Endothelial cell of umbilical vein (primary cell): ENCODE measurements at regions not wholly inside any gene's neighbourhood (a gene's known extent, or its start where the extent isn't known, plus 50 kb on each side); places are given as distances from the start of the nearest gene placed in this dataset.

ENCODE experiments used
- BruUV-seq: library from RNA; stranded (reverse); fragments of 400-500 nt; replicated peaks from 2 replicates; lab custom pipeline; 2021; lab: Mats Ljungman, UMichigan
- CTCF ChIA-PET: fragments of 300-600, 350-600 bp; sonication (Branson Sonifier 250); formaldehyde crosslinking; loops from one replicate; lab custom pipeline; 2021; ENCODE audit warnings: antibody characterized with exemption, inconsistent platforms; lab: Charles Lee
- POLR2A ChIA-PET: fragments of 300-600, 350-600 bp; sonication (Branson Sonifier 250); formaldehyde crosslinking; loops from one replicate; lab custom pipeline; 2021; ENCODE audit warnings: antibody characterized with exemption, inconsistent platforms; lab: Charles Lee
- DNase-seq: peaks from one replicate; pipeline ENCODE4 v3.0.0-alpha.2; 2011; ENCODE audit warnings: low read depth, low spot score
- FAIRE-seq: peaks from 2 replicates; lab custom pipeline; 2011; peaks lifted over from hg19 to GRCh38; lab: Jason Lieb, UNC
- H2AFZ ChIP-seq: 2 replicates; pipeline ENCODE4 v1.6.0; 2012; ENCODE audit warnings: low read depth, low read length, control low read depth, inconsistent platforms
- H3K27ac ChIP-seq: 2 replicates; pipeline ENCODE4 v1.5.1; 2011; ENCODE audit warnings: low read depth, mild to moderate bottlenecking, control low read depth, low read length, moderate library complexity; ENCODE audit not compliant: insufficient read depth
- H3K27me3 ChIP-seq, 2 experiments: 2 replicates each; pipeline versions ENCODE4 v1.6.0 to v1.6.1; 2011; ENCODE audit warnings: low read length in 2 of 2, mixed read lengths in 1 of 2; ENCODE audit not compliant: control insufficient read depth in 2 of 2, insufficient read depth in 2 of 2
- H3K36me3 ChIP-seq, 2 experiments: 2 replicates in 1 of 2; 3 replicates in 1 of 2; pipeline ENCODE4 v1.5.1; 2011; ENCODE audit warnings: low read length in 2 of 2, mild to moderate bottlenecking in 1 of 2, moderate library complexity in 1 of 2; ENCODE audit not compliant: control insufficient read depth in 2 of 2, insufficient read depth in 2 of 2; ENCODE audit errors: extremely low read depth in 1 of 2
- H3K4me1 ChIP-seq: 3 replicates; pipeline ENCODE4 v1.5.1; 2011; ENCODE audit warnings: mild to moderate bottlenecking, low read length; ENCODE audit not compliant: control insufficient read depth, insufficient read depth; ENCODE audit errors: extremely low read depth
- H3K4me2 ChIP-seq: 2 replicates; pipeline ENCODE4 v1.6.1; 2011; ENCODE audit warnings: low read length, control low read depth, mixed read lengths; ENCODE audit not compliant: insufficient read depth
- H3K4me3 ChIP-seq, 3 experiments: fragments of 200-600 bp in 1 of 3; sonication (generic), shearing (Covaris generic) in 1 of 3; replicated peaks in 1 of 3; 2 replicates each; pipeline ENCODE4 v1.5.1; 2011 to 2016; ENCODE audit warnings: control low read depth in 3 of 3, low read length in 3 of 3, mild to moderate bottlenecking in 2 of 3, inconsistent platforms in 1 of 3, low read depth in 1 of 3, moderate library complexity in 1 of 3; ENCODE audit not compliant: insufficient read depth in 1 of 3
- H3K79me2 ChIP-seq: 2 replicates; pipeline ENCODE4 v1.6.0; 2012; ENCODE audit warnings: low read length, inconsistent platforms; ENCODE audit not compliant: control insufficient read depth, insufficient read depth
- H3K9ac ChIP-seq: replicated peaks from 2 replicates; pipeline ENCODE3; 2011; ENCODE audit warnings: low read length, control low read depth; ENCODE audit not compliant: insufficient read depth; ENCODE audit errors: extremely low read depth
- H3K9me1 ChIP-seq: replicated peaks from 3 replicates; pipeline ENCODE4 v1.6.0; 2011; ENCODE audit warnings: mild to moderate bottlenecking, low read length; ENCODE audit not compliant: control insufficient read depth, insufficient read depth; ENCODE audit errors: extremely low read depth
- H3K9me3 ChIP-seq: replicated peaks from 2 replicates; pipeline ENCODE4 v1.5.1; 2012; ENCODE audit warnings: low read length, inconsistent platforms; ENCODE audit not compliant: control insufficient read depth, insufficient read depth
- H4K20me1 ChIP-seq: replicated peaks from 2 replicates; pipeline ENCODE3; 2011; ENCODE audit warnings: mild to moderate bottlenecking, low read length; ENCODE audit not compliant: control insufficient read depth, insufficient read depth; ENCODE audit errors: extremely low read depth
- EZH2 ChIP-seq: IDR thresholded peaks from 2 replicates; pipeline ENCODE4 v1.6.1; 2012; ENCODE audit warnings: borderline replicate concordance, low read depth, mild to moderate bottlenecking, moderate library complexity, low read length, inconsistent platforms; ENCODE audit not compliant: severe bottlenecking
- FOS ChIP-seq: IDR thresholded peaks from 2 replicates; pipeline ENCODE4 v1.6.1; 2011; ENCODE audit warnings: mild to moderate bottlenecking, low read length, moderate library complexity, borderline replicate concordance; ENCODE audit not compliant: insufficient read depth
- GATA2 ChIP-seq: IDR thresholded peaks from 2 replicates; pipeline ENCODE4 v1.7.0; 2011; ENCODE audit warnings: low read depth, mild to moderate bottlenecking, moderate library complexity, mixed read lengths, low read length; ENCODE audit not compliant: insufficient read length, insufficient read depth
- JUN ChIP-seq: IDR thresholded peaks from 2 replicates; pipeline ENCODE4 v1.6.1; 2011; ENCODE audit warnings: borderline replicate concordance, low read depth; ENCODE audit not compliant: insufficient read length, insufficient read depth
- MYC ChIP-seq: IDR thresholded peaks from one replicate; pipeline ENCODE4 v1.6.1; 2011; ENCODE audit warnings: mild to moderate bottlenecking, low read depth, low read length
- POLR2A ChIP-seq: IDR thresholded peaks from 2 replicates; pipeline ENCODE4 v1.6.1; 2012; ENCODE audit warnings: low read depth, mild to moderate bottlenecking, control low read depth, low read length
- POLR2AphosphoS5 ChIP-seq: IDR thresholded peaks from 2 replicates; pipeline ENCODE4 v1.6.1; 2012; ENCODE audit warnings: low read depth, mild to moderate bottlenecking, control low read depth, low read length, moderate library complexity; ENCODE audit not compliant: insufficient read depth
- dilution Hi-C: fragments of 300-500 bp; cut with MboI; formaldehyde crosslinking; loops from one replicate; pipeline ENCODE4 v1.15.0; 2019; ENCODE audit warnings: low sequenced_read_pairs; ENCODE audit not compliant: extremely low pct_ligation_motif_present
- intact Hi-C: fragments of 100-400 bp; cut with micrococcal nuclease; formaldehyde crosslinking; loops from one replicate; pipeline ENCODE4 v1.10.0; 2022
- TF ChIP-seq, protein P1 (sequence below): IDR thresholded peaks from 2 replicates; pipeline ENCODE4 v1.6.1; 2011; ENCODE audit not compliant: insufficient read depth, insufficient read length
- TF ChIP-seq, protein P2 (sequence below), 2 donors: IDR thresholded peaks; 1 replicate in 1 of 2; 2 replicates in 1 of 2; pipeline ENCODE4 v1.5.1; 2011; ENCODE audit warnings: low read length in 2 of 2, mild to moderate bottlenecking in 2 of 2, moderate library complexity in 2 of 2, control low read depth in 1 of 2, inconsistent platforms in 1 of 2, low read depth in 1 of 2; ENCODE audit not compliant: insufficient read depth in 1 of 2; ENCODE audit errors: extremely low read depth in 1 of 2

DNA sequence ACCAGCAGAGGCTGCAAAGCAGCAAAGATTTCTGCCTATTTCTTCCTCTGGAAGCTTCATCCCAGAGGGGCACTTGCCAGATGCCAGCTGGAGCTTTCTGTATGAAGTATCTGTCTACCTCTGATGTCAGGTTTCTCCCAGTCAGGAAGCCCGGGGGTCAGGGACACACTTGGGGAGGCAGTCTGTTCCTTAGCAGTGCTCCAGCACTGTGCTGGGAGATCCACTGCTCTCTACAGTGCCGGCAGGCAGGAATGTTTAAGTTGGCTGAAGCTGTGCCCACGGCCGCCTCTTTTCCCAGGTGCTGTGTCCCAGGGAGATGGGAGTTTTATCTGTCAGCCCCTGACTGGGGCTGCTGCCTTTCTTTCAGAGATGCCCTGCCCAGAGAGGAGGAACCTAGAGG lies 631.1 kb upstream of the HTR1E start:
- H3K79me2 ChIP-seq: no peaks in the 10 kb centered on the region
- no peaks in the 10 kb centered on the region for H3K27me3 ChIP-seq
- intact Hi-C loops: no loop called here
- no peak overlapping the region for H2AFZ ChIP-seq
- ChIA-PET POLR2A (no interaction called here), CTCF (no interaction called here)
- no peaks in the 10 kb centered on the region for H4K20me1 ChIP-seq
- H3K4me1 ChIP-seq: no peaks in the 10 kb centered on the region
- H3K9me3 ChIP-seq: no peaks in the 10 kb centered on the region
- no peaks in the 10 kb centered on the region for H3K36me3 ChIP-seq
- no peak for TF ChIP-seq FOS
- TF ChIP-seq GATA2: no peak
- TF ChIP-seq, protein P1, sequence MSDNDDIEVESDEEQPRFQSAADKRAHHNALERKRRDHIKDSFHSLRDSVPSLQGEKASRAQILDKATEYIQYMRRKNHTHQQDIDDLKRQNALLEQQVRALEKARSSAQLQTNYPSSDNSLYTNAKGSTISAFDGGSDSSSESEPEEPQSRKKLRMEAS: no peak
- TF ChIP-seq MYC: no peak
- TF ChIP-seq, protein P2, sequence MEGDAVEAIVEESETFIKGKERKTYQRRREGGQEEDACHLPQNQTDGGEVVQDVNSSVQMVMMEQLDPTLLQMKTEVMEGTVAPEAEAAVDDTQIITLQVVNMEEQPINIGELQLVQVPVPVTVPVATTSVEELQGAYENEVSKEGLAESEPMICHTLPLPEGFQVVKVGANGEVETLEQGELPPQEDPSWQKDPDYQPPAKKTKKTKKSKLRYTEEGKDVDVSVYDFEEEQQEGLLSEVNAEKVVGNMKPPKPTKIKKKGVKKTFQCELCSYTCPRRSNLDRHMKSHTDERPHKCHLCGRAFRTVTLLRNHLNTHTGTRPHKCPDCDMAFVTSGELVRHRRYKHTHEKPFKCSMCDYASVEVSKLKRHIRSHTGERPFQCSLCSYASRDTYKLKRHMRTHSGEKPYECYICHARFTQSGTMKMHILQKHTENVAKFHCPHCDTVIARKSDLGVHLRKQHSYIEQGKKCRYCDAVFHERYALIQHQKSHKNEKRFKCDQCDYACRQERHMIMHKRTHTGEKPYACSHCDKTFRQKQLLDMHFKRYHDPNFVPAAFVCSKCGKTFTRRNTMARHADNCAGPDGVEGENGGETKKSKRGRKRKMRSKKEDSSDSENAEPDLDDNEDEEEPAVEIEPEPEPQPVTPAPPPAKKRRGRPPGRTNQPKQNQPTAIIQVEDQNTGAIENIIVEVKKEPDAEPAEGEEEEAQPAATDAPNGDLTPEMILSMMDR (IDR thresholded peaks at IDR 0.05; ENCODE audit: extremely low read depth in 1 of 2, insufficient read depth in 1 of 2, low read depth in 1 of 2, low read length in 2 of 2): no peak
- TF ChIP-seq POLR2AphosphoS5: no peak
- TF ChIP-seq EZH2: no peak
- TF ChIP-seq POLR2A: no peak
- no peak for TF ChIP-seq JUN
- no peak overlapping the region for H3K4me3 ChIP-seq
- DNase-seq: no peak
- no peak overlapping the region for H3K27ac ChIP-seq
- no peaks in the 10 kb centered on the region for H3K9me1 ChIP-seq
- no TSS peak for BruUV-seq
- H3K9ac ChIP-seq: no peak overlapping the region
- FAIRE-seq: no peak
- no peak overlapping the region for H3K4me2 ChIP-seq
- dilution Hi-C loops: no loop called here
